Hypothalamus (tissue), 51 donors: ENCODE measurements at regions not wholly inside any gene's neighbourhood (a gene's known extent, or its start where the extent isn't known, plus 50 kb on each side); places are given as distances from the start of the nearest gene placed in this dataset.
"Not testable (repeated sequence)": the region's sequence is repeated elsewhere in the genome, so short reads cannot be mapped to it uniquely, and the experiment has no call there.

Experiments
- DNase-seq, 51 donors: peaks; one replicate each; lab custom pipeline; 2025; lab: John Stamatoyannopoulos, UW

- DNase-seq: no peak
Measured at GRCh38 chr7:52410032-52410431, 625.4 kb upstream of the POM121L12 start.

GRCh38 chr7:52406808-52407207 is 628.6 kb upstream of the POM121L12 start:
- DNase-seq: no peak

- no peak for DNase-seq
Measured at GRCh38 chr7:52382731-52383130, 652.7 kb upstream of the POM121L12 start.

GRCh38 chr7:52369922-52370321 is 665.5 kb upstream of the POM121L12 start:
- DNase-seq: no peak

- no peak for DNase-seq
Measured at GRCh38 chr7:52365349-52365748, 670.1 kb upstream of the POM121L12 start.

- no peak for DNase-seq
Measured at GRCh38 chr7:52362521-52362920, 672.9 kb upstream of the POM121L12 start.

- DNase-seq: no peak
Measured at GRCh38 chr7:52360541-52360940, 674.9 kb upstream of the POM121L12 start.

- no peak for DNase-seq
Measured at GRCh38 chr7:52355053-52355452, 680.4 kb upstream of the POM121L12 start.

- no peak for DNase-seq
Measured at GRCh38 chr7:52352013-52352981, 683.1 kb upstream of the POM121L12 start.

GRCh38 chr7:52344015-52344414 is 691.4 kb upstream of the POM121L12 start:
- DNase-seq: no peak

- DNase-seq: no peak
Measured at GRCh38 chr7:52340067-52340466, 695.4 kb upstream of the POM121L12 start.

GRCh38 chr7:52328328-52328727 is 707.1 kb upstream of the POM121L12 start:
- not testable (repeated sequence) for DNase-seq

- no peak for DNase-seq
Measured at GRCh38 chr7:52325237-52325636, 710.2 kb upstream of the POM121L12 start.

- DNase-seq: no peak
Measured at GRCh38 chr7:52323202-52323746, 712.2 kb upstream of the POM121L12 start.

- DNase-seq: no peak
Measured at GRCh38 chr7:52320610-52321009, 714.8 kb upstream of the POM121L12 start.

GRCh38 chr7:52317921-52318320 is 717.5 kb upstream of the POM121L12 start:
- no peak for DNase-seq

- no peak for DNase-seq
Measured at GRCh38 chr7:52311886-52312285, 723.5 kb upstream of the POM121L12 start.

GRCh38 chr7:52309631-52310030 is 725.8 kb upstream of the POM121L12 start:
- no peak for DNase-seq

GRCh38 chr7:52302765-52303520 is 732.5 kb upstream of the POM121L12 start:
- no peak for DNase-seq

- DNase-seq: no peak
Measured at GRCh38 chr7:52297128-52297527, 738.3 kb upstream of the POM121L12 start.

GRCh38 chr7:52294942-52295341 is 740.5 kb upstream of the POM121L12 start:
- no peak for DNase-seq
